Frontal cortex (tissue), 3 donors: ENCODE measurements at regions not wholly inside any gene's neighbourhood (a gene's known extent, or its start where the extent isn't known, plus 50 kb on each side); places are given as distances from the start of the nearest gene placed in this dataset.
A peak's percentile ranks its signal among the peaks of the same experiment; 100 is the strongest.

ENCODE experiments used
- DNase-seq, 2 donors: peaks; one replicate each; pipeline ENCODE4 v3.0.0; 2012; ENCODE audit warnings: low spot score in 2 of 2
- FAIRE-seq: peaks from 2 replicates; lab custom pipeline; 2012; peaks lifted over from hg19 to GRCh38; lab: Jason Lieb, UNC
- donor health status: control.
- donor health status: control.
- donor health status: control.

GRCh38 chr2:217252181-217252580 is 392.3 kb upstream of the TNP1 start:
- DNase-seq (no peak), FAIRE-seq (no peak)

DNA sequence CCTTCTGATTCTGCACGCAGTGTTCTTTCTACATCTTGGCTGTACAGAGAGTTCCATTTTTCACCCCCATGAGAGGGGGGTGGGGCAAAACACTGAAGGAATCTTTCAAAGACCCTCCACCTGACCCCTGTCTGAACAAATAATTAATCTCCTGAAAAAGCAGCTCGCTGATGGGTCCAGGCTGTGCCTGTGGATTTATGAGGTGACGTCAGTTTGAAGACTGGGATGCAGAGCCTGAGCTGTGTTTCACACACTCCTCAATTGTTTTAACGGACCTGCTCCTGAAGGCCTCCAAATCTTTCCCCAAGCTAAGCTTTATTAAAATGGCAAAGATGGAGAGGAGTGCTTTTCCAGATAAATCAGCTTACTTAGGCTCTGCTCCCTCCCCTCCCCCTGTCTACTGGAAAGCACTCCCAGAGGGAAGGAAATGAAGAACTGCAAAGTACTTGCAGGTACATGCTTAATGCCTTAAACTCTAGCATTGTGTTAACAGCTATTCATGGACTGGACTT is 390.2 kb upstream of the TNP1 start:
- no peak for DNase-seq
- FAIRE-seq: no peak

DNA sequence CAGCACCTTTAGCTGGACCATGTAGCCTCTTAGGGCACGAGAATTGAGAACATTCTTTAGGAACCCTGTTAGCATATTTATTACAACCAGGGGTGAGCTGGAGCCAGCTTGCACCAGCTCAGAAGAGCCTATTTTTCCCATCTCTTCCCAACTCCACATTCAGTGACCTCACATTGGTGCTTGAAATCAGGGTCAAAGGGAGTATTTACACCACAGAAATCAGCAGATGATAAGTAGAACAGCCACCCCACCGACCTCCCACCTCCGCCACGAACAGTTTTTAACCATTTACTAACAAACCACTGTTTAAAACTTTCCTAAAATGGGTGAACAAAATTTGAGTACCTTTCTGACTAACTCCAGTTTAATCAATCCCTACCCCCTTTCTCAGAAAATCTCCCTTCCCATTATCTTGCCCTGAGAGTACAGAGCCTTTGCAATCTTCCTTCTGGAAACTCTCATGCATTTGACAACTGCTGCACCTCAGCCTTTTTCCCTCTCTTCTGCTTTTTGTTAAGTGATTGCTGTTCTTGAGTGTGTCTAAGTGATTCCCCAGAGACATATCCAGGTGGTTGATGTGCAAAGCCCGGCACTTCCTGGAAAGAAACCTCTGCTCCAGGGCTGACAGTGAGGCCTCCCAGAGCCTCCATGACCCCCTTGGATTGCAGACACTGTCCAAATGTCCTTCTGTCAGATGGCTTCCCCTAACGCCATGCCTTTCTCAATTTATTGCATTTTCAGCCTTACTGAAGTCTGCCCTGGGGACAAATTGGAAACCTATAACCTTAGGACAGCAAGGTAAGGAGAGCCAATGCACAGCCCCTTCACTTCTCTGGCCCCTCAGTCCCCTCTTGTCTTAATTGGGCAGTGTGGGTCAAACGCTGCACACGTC is 389.5 kb upstream of the TNP1 start:
- DNase-seq: no peak
- FAIRE-seq: no peak

GRCh38 chr2:217248312-217248935 is 388.6 kb upstream of the TNP1 start:
- no peak for FAIRE-seq

GRCh38 chr2:217247476-217247875 is 387.6 kb upstream of the TNP1 start:
- no peak for DNase-seq
- FAIRE-seq: no peak

More at GRCh38 chr2:217248312-217248935, 388.6 kb upstream of the TNP1 start:
- peak; percentile 20 to 22 for DNase-seq

- FAIRE-seq (no peak), DNase-seq (no peak)
Measured at GRCh38 chr2:217246108-217246507, 386.2 kb upstream of the TNP1 start.

DNA sequence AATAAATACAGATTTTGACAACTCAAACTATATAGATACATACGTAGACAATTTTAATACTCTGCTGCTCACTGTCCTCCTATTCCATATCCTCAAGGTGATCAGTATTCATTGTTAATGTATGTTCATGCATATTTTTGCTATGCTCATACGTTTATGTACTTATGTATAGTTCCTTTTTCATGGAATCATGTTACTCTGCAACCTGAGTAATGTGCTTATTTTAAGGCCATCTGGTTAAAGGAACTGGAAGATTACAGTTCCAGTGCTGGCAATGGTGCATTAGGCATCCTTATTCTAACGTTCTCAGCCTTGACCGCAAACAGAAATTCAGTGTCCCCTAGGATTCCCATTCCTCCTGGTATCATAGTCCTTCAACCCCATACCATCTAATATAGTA is 385.0 kb upstream of the TNP1 start:
- FAIRE-seq: no peak
- DNase-seq: no peak

GRCh38 chr2:217242947-217243346 is 383.1 kb upstream of the TNP1 start:
- DNase-seq: no peak
- no peak for FAIRE-seq

- FAIRE-seq (no peak), DNase-seq (no peak)
Measured at GRCh38 chr2:217231724-217232123, 371.9 kb upstream of the TNP1 start.

DNA sequence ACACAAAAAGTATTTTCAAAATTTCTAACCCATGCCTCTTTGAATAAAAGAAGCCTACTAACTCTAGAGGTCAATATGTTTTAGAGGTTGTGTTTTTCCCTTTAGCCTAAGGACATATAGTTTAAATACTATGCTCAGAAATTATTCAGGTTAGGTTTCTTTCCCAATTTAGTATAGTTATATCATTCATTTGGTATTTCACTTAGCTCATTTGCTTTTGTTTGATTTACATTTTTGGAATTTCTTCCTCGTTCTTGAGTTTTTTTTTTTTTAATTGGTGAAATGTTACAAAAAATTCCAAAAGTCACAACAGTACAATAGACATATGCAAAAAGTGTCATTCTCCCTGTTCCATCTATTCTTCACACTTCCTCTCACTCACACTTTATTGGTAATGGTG is 371.3 kb upstream of the TNP1 start:
- FAIRE-seq: no peak

GRCh38 chr2:217228732-217229131 is 368.9 kb upstream of the TNP1 start:
- DNase-seq (no peak), FAIRE-seq (no peak)

More for the DNA sequence above, 371.3 kb upstream of the TNP1 start:
- DNase-seq: no peak

DNA sequence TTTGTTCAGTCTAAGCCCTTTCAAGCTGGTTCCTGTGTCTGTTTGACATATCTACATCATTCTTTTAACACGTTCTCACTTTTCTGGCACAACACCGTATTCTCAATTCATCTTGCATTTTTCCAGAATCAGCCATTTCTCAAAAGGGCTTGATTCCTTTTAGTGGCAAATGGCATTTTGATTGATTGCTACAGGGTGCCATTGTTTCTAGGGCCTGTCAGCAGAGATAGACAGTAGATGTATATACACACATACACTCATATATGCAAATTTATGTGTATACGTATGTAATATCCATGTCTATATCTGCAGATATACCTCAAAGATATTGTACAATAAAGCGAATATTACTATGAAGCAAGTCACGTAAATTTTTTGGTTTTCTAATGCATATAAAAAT is 367.9 kb upstream of the TNP1 start:
- FAIRE-seq: no peak

DNA sequence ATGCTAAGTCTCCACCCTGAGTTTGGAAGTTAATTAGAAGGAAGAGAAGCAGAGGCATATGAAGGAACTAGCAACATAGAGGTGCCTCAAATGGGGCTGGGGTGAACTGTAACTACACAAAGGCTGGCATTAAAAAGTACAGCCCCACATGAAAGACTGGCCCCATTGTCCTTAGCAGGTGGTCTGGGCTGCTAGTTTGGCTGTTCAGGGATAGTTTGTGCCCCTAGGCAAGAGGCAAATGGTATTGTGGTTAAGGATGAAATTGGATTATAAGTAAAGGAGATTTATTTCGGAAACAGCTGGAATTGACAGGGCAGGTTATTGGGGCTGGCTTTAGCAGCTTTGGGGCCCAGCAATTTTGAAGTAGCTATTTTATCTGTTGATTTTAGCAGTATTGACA is 365.7 kb upstream of the TNP1 start:
- DNase-seq (no peak), FAIRE-seq (no peak)

More for the DNA sequence above, 367.9 kb upstream of the TNP1 start:
- no peak for DNase-seq

DNA sequence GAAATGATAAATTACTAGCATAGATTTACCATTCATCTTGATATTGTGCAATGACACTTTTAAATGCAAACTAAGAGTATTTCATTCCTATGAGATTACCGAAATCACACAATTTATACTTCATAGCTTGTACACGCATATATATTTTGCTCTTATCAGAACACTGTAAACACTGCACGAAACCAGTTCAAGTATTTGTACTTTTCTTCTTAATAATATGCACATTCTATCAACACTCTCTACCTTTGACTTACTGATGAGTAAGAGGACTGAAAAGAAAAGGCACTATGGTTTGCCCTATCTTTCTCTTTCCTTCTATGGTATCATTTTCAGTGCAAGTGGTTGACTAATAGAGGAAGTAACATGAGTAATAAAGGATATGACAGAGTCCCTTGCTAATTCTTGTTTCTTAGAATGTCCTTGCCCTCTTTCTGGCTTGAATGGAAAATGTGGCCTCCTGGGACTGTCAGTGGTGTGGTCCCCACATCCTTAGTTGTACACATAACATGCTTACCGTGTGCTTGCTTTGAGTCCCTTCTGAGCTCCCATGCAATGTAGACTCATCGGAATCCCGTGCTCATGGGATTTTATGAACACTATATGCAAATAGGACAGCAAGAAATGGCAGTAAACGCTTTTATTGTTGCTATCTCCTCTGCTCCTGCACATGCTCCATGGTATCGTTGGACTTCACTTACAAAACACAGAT is 363.5 kb upstream of the TNP1 start:
- FAIRE-seq (no peak), DNase-seq (no peak)

DNA sequence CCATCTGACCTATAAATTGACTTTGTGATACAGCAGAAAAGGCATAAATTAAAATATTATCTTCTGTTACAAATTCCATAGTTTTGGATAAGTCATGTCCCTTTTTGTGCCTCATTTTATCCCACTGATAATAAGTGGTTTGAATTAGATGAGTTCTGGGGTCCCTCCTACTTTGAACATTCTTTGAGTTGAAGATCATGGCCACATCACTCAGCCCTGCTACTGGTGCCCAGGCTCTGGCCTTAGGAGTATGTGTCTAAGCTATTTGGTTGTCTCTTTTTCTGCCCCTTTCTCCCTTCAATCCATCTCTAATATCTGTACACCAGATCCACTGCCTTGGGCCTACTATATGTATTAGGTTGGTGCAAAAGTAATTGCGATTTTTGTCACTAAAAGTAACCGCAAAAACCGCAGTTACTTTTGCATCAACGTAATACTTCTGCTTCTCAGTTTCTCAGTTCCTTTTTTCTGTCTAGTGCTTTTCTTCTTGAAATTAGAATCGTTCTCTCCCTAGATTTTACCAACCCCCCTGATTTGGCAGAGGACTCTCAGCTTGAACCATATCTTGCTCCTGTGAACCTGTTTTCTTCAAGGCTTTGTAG is 362.5 kb upstream of the TNP1 start:
- no peak for DNase-seq
- no peak for FAIRE-seq

- DNase-seq (no peak), FAIRE-seq (no peak)
Measured at GRCh38 chr2:217220228-217221013, 360.6 kb upstream of the TNP1 start.

GRCh38 chr2:217219164-217219520 is 359.3 kb upstream of the TNP1 start:
- FAIRE-seq: no peak
- no peak for DNase-seq

DNA sequence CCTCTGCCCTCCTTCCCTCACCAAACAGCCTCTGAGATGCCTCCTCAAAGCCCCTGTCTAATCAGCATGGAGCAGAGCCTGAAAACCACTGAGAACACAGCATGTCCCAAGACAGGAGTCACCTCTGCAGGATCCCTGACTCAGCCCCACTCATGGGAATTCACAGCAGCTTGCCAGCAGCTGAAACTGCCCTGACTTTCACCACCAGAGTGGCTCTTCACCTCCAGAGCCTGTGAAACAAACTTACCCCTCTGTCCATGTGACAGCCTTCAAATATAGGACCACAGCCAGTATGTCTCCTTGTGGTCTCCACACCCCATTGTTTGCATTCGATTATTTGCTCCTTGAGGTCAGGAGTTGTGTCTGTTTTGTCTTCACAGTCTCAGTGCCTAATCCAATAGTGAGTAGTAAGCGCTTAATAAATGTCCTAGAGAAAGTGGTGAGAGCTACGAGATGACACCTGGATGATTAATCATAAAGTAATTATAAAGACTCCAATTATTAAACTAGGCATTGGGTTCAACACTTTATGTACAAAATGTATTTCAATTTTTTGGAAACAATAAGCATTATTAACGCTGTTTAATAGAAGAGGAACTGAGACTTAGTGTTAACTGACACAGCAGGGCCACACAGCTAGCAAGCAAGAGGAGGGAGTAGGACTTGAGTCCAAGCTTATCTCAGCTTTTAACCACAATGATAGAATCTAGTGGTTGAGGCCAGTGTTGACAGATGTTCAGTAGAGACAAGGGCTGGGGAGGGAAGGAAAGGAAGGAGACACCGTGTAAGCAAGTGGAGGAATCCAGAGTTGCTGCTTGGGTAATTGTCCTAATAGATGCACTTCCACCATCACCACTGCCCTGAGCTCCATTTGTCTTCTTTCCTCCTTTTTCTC is 358.7 kb upstream of the TNP1 start:
- FAIRE-seq: no peak
- DNase-seq: no peak

DNA sequence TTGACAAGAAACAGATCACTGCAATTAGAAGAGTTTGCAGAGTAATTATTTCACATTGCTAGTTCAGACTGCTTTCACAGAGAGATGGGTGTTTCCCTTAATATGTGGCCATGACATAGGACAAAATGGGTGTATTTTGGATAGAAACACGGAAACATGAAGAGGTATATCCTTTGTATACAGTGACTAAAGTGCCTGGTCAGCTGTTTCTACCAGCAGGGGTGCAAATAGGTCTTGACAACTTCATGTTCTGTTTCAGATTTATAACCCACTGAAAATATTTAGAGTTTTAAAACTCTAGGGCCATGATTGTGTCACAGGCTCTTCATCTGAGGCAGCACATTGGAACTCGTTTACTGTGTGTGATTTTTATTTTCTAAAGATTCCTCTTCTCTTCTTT is 357.1 kb upstream of the TNP1 start:
- DNase-seq: no peak
- no peak for FAIRE-seq
